Mammary epithelial cell (primary cell): ENCODE measurements at regions not wholly inside any gene's neighbourhood (a gene's known extent, or its start where the extent isn't known, plus 50 kb on each side); places are given as distances from the start of the nearest gene placed in this dataset.

Experiments used
- EZH2 ChIP-seq: IDR thresholded peaks from 2 replicates; pipeline ENCODE4 v1.6.1; 2012; ENCODE audit warnings: low read length, inconsistent platforms, borderline replicate concordance
- TF ChIP-seq, protein P1 (sequence below), 2 donors: IDR thresholded peaks in 1 of 2; conservative IDR thresholded peaks in 1 of 2; 2 replicates each; pipeline ENCODE4 v1.5.1; 2011 to 2012; ENCODE audit warnings: inconsistent platforms in 2 of 2, low read length in 2 of 2, mild to moderate bottlenecking in 2 of 2, control low read depth in 1 of 2, low read depth in 1 of 2; ENCODE audit not compliant: insufficient read depth in 1 of 2; ENCODE audit errors: extremely low read depth in 1 of 2

DNA sequence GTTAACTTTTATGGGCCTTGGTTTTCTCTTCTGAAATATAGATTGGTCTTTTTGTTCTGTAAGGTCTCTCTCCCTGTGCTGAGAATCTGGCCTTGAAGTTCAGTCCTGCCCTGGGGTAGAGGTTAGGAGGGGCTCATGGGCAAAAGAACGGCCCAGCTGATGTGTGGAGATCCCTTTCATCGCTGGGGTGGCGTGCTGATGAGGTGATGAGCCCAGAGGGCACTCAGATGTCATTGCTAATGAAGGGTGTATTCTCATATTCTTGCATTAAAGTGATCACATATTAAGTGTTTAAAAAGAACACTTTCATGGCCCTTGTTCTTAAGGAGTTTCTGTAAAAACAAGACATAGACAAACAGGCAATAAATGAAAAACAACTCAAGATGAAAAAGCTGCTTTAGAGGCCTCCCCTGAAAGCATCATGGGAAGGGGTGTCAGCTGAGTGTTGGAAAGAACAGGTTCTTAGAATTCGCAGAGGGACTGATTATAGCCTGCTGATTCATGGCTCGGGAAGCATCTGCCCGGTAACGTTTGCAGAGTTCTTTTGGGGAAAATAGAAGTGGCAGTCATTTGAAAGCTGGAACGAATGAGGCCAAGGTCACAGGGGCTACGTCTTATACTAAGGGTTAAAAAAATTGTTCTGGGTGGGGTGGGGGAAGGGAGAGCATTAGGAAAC lies 72.5 kb upstream of the GPR158 start:
- TF ChIP-seq, protein P1, sequence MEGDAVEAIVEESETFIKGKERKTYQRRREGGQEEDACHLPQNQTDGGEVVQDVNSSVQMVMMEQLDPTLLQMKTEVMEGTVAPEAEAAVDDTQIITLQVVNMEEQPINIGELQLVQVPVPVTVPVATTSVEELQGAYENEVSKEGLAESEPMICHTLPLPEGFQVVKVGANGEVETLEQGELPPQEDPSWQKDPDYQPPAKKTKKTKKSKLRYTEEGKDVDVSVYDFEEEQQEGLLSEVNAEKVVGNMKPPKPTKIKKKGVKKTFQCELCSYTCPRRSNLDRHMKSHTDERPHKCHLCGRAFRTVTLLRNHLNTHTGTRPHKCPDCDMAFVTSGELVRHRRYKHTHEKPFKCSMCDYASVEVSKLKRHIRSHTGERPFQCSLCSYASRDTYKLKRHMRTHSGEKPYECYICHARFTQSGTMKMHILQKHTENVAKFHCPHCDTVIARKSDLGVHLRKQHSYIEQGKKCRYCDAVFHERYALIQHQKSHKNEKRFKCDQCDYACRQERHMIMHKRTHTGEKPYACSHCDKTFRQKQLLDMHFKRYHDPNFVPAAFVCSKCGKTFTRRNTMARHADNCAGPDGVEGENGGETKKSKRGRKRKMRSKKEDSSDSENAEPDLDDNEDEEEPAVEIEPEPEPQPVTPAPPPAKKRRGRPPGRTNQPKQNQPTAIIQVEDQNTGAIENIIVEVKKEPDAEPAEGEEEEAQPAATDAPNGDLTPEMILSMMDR (conservative IDR thresholded peaks at IDR 0.05 in 1 of 2, IDR thresholded peaks at IDR 0.05 in 1 of 2; ENCODE audit: extremely low read depth in 1 of 2, insufficient read depth in 1 of 2, low read depth in 1 of 2, low read length in 2 of 2), result no peak
- no peak for TF ChIP-seq EZH2
